ENCODE measurements at regions not wholly inside any gene's neighbourhood (a gene's known extent, or its start where the extent isn't known, plus 50 kb on each side); places are given as distances from the start of the nearest gene placed in this dataset.
"Not testable (repeated sequence)": the region's sequence is repeated elsewhere in the genome, so short reads cannot be mapped to it uniquely, and the experiment has no call there.

DNA sequence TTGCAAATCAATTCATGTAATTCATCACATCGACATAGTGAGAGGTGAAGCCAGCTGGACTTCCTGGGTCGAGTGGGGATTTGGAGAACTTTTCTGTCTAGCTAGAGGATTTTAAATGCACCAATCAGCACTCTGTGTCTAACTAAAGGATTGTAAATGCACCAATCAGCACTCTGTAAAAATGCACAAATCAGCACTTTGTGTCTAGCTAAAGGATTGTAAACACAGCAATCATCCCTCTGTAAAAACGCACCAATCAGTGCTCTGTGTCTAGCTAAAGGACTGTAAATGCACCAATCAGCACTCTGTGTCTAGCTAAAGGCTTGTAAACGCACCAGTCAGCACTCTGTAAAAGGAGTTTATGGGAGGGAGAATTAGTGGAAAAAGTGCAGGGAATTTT is 454.0 kb upstream of the GRM7 start:
- not testable (repeated sequence) for FAIRE-seq

DNA sequence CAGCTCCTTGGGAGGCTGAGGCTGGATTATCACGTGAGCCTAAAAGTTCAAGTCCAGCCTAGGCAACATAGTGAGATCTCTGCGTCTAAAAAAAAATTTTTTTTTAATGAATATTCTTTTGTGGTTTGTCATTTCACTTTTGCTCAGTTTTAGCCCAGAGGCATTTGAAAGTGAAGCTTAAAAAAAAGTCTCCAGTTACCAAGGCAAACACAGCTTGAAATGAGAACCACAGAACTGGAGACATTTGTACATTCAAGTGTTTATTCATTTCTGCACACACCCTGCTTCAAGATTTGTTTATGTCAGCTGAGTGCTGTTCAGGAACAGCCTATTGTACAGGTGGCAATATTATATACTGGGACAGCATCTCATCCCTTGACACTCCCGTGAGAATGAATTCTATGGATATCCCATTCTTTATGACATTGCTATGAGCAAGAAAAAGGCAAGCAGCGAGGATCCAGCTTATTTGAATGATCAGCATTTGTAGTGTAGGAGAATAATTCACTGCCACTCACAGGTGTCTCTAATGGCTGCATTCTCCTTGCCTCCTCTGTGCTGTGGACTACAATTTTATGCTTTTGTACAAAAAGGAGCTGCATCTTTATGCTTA is 444.8 kb upstream of the GRM7 start:
- FAIRE-seq = no peak
- DNase-seq (ENCODE audit: low spot score) = no peak

More for the DNA sequence above, 454.0 kb upstream of the GRM7 start:
- DNase-seq (ENCODE audit: low spot score) = not testable (repeated sequence)

DNA sequence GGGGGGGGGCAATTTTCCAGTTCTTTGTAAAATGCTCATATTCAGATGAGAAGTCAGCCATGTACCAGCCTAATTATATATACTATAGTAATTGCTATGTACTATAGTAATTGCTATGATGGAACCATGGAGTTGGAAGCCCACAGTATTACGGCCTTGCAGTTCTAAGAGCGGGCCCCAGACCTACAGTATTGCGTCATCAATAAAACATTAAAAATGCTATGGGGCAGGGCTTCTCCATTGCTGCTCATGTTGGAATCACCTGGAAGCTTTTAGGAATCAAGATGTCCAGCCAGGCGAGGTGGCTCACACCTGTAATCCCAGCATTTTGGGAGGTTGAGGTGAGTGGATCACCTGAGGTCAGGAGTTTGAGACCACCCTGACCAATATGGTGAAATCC is 443.7 kb upstream of the GRM7 start:
- FAIRE-seq = no peak
- DNase-seq (ENCODE audit: low spot score) = no peak

DNA sequence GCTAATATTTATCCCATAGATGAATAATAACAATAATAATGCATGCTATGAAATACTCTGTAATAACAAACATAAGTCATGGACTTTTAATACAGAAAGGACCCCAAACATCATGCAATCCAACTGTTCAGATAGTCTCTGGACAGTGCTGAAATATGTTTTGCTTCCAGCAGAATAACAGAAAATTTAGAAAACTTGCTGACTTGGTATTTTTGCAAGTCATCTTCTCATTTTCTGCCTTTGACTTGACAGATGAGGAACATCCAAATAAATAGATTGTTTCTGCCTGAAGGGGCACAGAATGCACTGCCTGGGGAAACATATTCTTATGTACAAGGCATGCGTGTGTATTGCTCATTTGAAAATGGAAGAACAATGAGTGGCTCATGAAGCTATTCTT is 442.4 kb upstream of the GRM7 start:
- FAIRE-seq (no peak), DNase-seq (ENCODE audit: low spot score) (no peak)

DNA sequence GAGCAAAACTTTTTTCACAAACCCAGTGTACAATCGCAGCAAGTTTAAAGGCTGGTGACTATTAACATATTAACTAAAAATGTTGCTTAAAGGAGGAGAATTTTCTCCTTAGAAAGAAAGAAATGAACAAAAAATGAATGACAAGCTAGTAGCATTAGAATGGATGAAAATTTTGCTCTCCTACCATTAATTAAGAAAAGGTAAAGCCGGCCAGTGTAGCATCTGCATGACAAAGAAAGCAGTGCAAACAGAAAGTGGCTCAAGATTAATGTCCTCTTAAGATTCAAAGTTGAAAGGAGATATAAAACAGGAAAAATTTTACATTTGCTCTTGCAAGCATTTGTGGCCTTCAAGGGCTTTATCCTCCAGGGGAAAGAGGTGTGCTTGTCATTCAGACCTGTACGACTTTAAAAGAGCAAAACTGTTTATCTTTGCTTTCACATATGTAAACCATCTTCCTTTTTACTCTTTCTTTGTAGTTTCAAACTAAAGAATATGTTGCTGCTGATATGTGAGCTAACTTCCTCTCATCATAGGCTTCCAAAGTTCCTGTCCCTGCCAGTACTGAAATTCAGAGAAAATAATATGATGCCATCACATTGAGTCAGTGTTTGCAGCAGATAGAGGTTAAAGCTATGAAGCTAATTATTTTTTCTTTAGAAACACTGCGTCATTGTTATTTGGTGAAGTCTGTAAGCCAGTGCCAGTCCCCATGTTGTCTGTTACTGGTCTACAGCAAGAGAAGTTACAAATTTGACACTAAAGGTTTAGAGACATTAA is 439.1 kb upstream of the GRM7 start:
- DNase-seq (ENCODE audit: low spot score) (no peak), FAIRE-seq (no peak)

DNA sequence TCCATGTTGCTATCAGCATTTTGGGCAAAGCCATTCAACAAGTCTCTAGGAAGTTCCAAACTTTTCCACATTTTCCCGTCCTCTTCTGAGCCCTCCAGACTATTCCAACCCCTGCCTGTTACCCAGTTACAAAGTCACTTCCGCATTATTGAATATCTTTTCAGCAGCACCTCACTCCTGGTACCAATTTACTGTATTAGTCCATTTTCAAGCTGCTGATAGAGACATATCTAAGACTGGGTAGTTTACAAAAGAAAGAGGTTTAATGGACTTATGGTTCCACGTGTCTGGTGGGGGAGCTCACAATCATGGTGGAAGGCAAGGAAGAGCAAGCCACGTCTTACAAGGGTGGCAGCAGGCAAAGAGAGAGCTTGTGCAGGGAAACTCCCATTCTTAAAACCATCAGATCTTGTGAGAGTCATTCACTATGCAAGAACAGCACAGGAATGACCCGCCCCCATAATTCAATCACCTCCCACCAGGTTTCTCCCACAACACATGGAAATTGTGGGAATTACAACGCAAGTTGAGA is 435.6 kb upstream of the GRM7 start:
- FAIRE-seq (no peak), DNase-seq (ENCODE audit: low spot score) (no peak)

DNA sequence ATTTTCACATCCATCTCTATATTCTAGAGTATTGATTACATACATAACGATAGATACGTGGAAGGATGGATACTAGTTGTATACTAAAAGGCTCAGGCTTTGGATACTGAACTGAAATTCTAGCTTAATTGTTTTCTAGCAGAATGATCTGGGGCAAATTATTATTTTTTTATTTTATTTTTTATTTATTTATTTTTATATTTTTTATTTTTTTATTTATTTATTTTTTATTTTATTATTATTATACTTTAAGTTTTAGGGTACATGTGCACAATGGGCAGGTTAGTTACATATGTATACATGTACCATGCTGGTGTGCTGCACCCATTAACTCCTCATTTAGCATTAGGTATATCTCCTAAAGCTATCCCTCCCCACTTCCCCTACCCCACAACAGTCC is 432.6 kb upstream of the GRM7 start:
- FAIRE-seq; DNase-seq (ENCODE audit: low spot score): not testable (repeated sequence)

DNA sequence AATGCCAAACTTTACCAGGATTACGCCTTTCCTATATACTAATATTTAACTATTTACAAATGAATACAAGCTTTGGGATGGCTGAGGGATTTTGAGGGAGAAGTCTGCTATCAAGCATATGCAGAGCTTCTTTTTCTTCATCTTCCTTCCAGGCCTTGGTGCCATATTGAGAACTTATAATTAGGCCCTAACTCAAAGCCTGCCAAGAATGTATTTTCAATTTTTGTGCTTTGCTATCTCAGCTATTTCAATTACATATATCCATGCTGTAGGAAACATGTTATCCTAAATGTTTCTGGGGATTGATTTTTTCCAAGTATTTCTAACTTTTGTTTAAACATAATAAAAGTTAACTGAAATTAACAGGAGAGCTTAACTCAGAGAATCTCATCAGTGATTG is 425.0 kb upstream of the GRM7 start:
- no peak for DNase-seq (ENCODE audit: low spot score)
- no peak for FAIRE-seq

DNA sequence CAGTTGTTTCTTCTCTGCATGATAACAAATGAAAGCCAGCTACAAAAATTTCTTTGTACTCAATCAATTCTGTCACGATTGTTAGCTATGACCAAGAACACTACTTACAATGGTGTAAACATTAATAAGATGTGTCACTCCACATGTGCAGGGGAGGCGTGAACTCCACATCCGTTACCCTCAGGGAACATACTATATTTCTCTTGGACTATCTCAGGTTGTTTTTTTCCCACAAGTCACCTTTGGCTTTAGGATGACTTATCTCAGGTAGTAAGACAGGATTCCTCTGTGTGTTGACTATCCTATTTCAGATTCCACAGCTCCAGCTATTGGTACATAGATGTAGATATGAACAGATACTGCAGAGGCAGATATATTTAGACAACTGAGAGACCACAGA is 423.3 kb upstream of the GRM7 start:
- FAIRE-seq (no peak), DNase-seq (ENCODE audit: low spot score) (no peak)

DNA sequence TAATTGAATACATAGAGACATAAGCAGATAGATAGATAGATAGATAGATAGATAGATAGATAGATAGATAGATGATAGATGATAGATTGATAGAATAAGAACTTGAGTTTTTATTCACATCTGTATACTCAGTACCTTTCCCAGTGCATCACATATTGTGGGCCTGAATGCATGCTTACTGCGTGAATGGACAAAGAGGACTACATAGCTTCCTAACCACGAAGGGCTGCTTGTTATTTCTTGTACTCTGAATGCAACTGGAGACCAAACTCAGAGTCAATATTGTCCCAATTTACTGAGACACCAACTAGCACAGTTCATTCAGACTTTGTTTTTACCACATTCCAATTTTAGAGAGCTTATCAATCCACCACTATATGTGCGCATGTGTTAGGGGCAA is 422.9 kb upstream of the GRM7 start:
- DNase-seq (ENCODE audit: low spot score) (no peak), FAIRE-seq (no peak)

DNA sequence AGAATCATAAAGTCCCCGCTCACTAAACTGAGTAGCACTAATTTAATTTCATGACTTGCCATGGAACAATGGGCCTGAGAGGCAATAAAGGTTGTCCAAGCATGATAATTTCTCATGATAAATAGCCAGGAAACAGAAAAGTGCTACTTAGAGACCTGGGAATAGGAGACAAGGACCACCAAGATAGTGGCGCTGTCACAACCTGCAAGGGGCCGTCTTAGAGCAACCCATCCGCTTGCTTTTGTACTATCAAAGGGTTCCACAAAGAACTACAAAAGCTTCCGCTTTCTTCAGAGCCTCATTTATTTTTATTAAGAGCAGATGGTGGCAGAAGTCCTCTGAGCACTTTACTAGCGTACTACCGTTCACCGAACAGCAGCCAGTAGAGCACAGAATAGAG is 421.7 kb upstream of the GRM7 start:
- no peak for FAIRE-seq
- no peak for DNase-seq (ENCODE audit: low spot score)

DNA sequence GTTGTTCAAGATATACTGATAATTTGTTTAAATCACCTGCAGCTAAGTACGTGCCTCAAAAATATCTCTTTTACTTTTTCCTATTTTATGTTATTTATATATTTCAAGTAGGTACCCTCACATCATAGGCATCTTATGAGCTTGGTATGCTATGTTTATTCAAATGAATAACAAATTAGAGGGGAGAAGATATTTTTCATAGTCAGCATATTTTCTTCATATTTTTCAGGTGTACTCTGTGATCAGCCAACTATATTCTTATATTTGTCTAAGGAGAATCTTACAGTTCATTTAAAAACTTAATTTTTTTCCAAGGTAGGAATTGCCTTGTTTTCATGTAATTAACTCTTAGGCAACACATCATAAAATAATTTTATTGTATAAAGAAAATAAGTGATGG is 421.1 kb upstream of the GRM7 start:
- FAIRE-seq = no peak
- DNase-seq (ENCODE audit: low spot score) = no peak

DNA sequence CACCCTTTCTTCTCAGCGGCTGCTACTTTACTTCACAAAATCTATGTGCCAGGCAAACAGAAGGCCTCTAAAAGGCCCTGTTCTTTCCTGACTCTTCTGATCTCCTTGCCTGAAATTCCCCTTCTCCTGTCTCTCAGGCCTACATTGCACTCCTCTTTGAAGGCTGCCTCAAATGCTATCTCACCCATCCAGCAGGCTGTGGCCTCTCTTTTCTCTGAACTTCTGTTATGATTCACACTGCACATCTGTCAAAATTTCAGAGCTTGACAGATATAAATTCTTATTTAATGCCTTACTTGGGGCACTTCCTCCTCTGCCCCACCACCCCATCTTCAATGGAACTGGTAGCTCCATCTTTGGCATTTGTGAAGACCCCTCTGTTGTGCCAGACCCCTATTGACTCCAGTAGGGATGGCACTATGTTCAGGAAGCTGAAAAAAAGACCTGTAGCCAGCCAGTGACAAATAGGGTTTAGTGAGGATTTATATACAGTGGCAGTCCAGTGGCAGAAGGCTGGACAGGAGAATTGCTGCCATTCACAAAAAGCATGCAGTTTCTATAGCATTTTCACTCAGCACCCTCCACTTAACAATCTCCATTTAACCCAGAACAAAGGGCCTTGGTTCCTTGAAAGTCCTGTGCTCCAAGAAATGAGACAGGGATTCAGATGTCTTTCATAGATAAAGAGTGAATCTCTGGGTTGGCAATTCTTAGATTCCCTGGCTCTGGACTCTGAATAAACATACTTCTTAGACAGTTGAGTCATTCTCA is 415.8 kb upstream of the GRM7 start:
- no peak for FAIRE-seq
- DNase-seq (ENCODE audit: low spot score) = no peak

DNA sequence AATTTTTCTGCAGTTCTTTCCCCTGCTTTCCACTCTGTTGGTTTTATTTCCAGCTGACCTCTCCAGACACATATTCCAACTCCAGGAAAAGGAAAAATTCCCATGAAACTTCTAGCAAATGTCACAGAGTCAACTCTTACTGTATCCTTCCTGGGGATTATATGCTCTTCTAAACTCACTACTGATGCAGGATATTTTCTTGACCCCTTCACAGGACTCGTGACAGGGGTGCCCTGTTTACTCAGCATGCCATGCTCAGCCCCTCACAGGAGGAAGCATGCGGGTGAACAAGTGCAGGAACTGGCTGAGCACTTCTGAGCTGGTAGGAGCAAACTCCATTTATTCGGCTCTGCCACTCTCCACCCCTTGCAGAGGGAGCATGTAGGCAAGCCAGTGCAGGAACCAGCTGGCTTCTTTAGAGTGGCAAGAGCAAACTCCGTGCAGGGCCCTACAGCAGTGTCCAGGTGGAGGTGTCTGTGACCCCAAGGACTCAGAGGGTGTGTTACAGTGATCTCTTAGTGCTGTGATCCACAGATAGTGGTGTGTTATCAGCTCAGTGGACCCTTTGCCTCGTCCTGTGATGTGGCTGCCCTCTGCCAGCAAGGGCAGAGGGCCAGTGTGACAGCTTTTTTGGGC is 413.6 kb upstream of the GRM7 start:
- FAIRE-seq = no peak
- no peak for DNase-seq (ENCODE audit: low spot score)

DNA sequence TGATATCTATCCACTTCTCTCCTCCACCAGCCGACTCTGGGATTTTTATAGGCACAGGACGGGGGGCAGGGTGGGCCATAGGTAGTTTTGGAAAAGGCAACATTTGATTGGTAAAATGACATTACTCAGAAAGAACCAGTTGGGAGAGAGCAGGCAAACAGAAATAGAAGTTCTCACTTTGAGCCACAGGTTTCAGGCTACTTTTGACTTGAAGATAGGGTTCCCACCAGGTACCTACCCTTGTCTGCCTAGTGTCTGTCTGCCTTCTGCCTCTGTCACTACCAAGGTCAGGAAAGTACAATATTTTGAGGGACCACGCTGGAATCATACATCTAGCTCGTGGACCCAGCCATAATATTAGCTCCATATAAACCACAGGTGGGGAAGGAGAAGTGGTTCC is 412.9 kb upstream of the GRM7 start:
- no peak for FAIRE-seq
- no peak for DNase-seq (ENCODE audit: low spot score)

DNA sequence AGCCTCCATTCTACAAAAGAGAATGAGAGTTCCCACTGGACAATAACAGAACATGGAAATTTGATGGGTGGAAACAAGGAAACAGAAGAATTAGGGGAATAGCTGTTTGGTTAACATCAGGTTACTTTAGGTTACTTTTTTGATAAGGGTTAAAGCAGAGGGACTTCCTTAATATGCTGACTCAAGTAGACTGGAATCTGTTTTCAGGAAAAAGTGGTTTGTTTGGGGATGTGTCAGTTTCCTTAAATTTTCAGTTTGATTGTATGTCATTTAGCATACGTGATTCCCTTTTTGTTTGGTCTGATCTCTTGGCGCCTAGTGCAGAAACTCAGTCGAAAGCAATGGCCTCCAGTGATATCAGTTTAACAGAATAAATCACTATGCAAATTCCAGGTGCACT is 411.8 kb upstream of the GRM7 start:
- FAIRE-seq (no peak), DNase-seq (ENCODE audit: low spot score) (no peak)

DNA sequence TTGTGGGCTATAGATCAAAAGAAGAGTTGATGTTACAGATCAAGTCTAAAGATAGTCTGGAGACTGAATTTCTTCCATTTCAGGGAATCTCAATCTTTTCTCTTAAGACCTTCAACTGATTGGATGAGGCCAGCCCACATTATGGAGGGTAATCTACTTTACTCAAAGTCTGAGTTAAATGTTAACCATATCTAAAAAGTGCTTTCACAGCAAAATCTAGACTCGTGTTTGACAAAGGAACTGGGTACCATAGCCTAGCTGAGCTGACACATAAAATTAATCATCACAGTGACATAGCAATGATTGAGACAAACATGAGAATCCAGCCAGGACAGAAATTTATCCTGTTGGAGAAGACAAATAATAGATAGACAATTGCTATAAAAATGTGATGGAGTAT is 407.9 kb upstream of the GRM7 start:
- FAIRE-seq (no peak), DNase-seq (ENCODE audit: low spot score) (no peak)

DNA sequence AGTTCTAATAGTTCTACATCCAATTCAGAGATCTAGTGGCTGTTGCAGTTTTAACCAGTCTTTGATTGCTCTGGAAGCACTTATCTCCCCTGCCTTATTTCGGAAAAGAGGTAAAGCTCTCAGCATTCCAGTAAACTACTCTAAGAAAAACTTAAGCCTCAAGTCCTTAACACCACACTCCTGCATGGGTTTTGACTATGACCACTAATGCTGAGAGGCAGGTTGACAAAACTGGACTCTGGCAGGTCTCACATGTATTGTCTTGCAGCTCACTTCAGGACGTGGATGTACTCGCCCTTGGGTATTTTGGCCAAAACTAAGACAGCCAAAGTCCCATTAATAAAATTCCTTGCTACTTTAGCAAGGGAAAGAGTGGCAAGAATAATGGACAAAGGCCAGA is 405.9 kb upstream of the GRM7 start:
- DNase-seq (ENCODE audit: low spot score) = no peak
- no peak for FAIRE-seq

DNA sequence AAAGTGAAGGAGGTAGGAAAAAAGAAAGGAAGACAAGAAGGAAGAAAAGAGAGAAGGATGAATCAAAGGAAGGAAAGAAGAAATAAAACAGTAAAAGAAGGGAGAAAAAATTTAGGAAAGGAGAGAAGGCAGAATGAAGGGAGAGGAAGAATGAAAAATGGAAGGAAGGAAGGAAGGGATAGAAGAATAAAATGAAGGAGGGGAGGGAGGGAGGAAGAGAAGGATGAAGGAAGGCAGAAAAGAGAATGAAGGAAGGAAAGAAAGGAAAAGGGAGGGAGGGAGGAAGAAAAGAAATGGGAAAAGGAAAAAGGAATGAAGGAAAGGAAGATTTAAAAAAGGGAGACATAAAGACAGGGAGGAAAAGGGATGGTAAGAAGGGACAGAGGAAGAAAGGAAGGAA is 393.7 kb upstream of the GRM7 start:
- DNase-seq (ENCODE audit: low spot score) = no peak
- no peak for FAIRE-seq

DNA sequence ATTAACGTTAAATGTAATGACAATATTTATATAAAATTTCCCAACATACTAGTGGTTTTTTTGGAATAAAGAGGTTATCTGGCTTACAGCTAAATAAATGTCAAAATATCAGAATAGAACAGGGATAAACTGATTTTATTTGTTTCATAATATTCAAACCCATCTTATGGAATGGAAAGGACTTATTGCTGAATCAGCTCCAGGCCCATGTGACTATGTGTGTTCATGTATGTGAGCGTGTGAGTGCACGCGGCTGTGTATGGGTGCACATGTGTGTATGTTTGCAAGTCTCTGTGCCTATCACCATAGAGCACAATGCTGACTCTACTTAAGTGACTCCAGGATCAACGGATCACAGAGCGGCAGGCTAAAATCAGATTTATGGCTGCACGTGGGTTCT is 392.3 kb upstream of the GRM7 start:
- DNase-seq (ENCODE audit: low spot score) (no peak), FAIRE-seq (no peak)

DNA sequence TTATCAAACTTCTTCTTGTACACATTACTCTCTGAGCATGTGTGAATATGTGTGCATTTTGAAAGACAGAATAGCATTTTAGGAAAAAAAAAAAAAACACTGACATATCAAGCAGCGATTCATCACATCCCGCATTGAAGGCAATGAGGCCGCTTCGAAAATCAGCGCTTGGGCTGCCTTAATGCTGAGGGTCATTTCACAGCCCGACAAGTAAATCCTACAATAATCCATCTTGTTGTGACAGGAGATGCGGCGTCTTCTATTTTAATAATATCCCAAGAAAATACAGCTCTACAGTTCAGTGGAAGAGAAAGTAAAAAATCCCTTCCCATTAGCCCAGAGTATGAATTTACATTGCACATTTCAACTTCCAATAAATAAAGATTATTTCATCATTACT is 389.2 kb upstream of the GRM7 start:
- FAIRE-seq (no peak), DNase-seq (ENCODE audit: low spot score) (no peak)
